HK-2 (cell line): ENCODE measurements at regions not wholly inside any gene's neighbourhood (a gene's known extent, or its start where the extent isn't known, plus 50 kb on each side); places are given as distances from the start of the nearest gene placed in this dataset.

ENCODE experiments used
- DNase-seq: peaks from one replicate; pipeline ENCODE4 v3.0.0-alpha.2; 2018; ENCODE audit not compliant: unreplicated experiment

DNA sequence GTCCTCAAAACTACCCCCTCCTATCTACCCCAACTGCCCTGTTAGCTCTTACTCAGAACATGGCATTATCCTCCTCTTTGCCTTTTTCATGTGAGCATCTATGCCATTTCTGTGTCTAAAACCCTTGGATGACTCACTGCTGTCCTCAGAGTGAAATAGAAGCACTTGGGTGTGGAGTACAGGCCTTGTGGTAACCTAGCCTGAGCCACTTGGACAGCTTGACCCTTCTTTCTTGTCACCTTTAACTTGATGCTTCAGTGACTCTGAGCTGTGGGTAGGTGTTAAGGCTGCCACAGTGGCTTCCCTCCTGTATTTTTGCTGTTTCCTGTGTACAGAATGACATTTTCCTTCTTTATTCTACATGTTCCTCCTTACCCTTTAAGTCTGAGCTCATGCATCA, 391.4 kb downstream of the SH3GL2 start:
- no peak for DNase-seq

DNA sequence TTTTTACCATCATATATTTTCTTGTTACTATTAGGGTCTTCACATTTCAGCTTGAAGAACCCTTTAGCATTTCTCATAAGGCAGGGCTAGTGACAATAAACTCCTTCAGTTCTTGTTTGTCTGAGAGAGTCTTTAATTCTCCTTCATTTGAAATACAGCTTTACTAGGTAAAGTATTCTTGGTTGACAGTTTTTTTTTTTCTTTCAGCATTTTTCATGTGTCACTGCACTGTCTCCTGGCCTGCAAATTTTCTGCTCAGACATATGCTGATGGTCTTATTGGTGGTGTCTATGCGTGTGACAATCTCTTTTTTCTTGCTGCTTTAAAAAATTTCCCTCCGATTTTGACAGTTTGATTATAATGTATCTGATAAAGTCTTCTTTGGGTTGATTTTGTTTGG, 399.9 kb downstream of the SH3GL2 start:
- DNase-seq: no peak

DNA sequence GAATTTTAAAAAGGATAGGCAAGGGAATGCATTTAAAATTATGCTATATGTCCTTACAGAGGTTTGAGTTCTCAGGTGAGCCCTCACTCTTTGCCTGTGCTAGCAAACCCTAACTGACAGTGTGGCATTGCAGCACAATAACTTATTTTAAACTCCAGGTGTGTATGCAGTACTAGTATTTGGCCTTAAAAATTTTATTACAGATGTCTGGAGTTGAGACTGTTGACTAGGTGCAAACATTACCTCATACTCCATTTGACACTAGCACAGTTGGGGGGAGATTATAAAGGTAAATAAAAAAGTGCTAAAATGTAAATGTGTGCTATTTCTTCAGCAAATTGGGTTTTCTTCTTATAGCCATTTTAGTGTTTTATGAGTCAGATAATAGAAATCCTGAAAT, 407.7 kb downstream of the SH3GL2 start:
- DNase-seq: no peak

DNA sequence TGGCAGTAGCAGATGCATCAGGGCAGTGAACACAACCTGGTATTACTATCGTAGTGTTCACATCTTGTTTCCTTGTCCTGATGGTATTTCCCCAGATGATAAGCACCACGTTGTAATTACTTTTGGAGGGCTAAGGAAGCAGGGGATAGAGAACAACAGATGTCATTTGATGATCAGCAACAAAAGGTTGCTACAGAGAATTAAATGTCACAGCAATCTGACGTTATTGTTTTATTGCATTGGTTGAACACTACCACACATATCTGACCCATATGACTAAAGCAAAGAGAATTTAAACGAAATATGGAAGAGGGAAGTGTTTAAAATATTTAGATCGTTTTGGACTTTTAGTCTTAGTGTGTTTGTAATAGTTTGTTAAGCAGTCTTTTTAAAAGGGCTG, 408.3 kb downstream of the SH3GL2 start:
- no peak for DNase-seq

DNA sequence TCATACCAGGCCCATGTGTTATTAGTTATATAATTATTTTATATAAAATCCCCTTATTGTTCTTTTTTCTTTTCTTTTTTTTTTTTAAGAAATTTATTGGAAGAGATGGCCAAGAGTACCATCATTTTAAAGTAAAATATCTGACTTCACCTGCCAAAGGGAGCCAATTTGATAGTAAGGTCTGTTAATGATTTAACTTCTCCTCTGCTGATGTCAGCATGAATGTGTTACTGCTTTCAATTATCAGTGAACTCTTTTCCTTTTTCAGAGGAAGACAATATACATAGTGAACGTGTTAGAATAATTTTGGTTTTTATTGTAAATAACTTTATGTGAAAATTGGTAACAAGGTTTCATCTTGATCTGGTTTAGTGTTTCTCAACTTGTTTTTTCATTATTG, 409.6 kb downstream of the SH3GL2 start:
- no peak for DNase-seq

DNA sequence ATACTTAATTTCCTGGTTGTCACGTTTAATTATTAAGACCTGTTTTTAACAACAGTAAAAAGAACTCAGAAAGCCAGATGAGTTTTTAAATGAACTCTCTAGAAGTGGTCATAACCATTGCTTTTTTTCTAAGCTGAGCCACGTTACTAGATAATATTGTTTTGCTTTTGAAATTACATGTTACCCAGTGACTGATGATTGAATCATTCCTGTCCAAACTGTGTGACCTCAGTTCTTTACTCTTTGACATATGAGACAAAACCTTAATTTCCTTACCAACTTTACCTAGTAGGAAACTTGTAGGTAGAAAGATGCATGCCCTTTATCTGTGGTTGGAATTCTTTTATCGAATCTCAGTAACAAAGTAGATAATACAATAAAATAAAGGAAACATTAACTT, 411.7 kb downstream of the SH3GL2 start:
- no peak for DNase-seq

DNA sequence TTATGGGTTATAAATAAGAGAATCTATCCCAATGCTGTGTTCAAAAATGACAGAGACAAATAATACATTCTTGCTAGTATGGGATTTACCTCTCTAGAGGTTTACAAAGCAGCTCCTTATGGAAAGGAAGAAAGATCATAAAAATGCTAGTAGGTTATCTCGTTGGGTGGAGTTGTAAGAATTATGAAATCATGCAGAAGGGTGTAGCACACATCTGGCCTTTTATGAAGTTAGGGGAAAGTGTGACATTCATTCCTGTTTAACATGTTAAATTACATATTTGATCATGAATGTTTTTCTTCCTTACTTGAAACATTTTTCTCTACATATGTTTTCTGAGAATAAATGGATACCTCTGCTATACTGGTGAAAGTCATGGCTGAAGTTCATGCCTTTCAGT, 414.2 kb downstream of the SH3GL2 start:
- DNase-seq: no peak

DNA sequence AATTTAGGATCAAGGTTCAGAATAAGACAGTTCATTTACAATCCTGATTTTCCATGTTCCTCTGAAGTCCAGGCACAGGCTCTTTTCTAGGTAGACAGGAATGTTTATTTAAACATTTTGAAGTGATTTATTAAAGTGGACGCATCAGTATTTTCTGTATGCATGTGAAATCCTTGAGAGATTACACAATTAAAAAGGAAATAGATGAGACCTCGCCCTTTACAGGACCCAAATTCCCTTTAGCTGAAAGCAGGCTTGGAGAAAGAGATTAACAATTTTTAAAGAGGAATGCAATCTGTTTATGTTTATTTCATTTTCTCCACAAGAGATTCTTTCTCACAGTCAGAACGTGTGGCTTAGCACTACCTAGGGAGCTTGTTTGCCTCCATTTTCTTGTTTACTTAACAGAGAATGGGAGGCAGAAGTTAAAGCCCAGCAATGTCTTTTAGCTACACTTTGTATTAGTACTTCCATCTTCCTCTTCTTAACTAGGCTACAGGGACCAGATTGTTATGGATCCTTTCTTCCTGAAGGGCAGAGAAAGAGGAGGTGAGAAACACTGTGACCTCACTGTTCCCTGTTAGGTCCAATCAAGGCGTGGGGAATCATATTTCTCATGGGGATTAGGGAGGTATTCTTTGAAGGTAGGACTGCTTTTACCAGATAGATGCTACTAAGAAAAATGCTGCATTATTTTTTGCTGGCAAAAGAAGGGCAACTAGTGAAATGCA, 416.0 kb downstream of the SH3GL2 start:
- no peak for DNase-seq

DNA sequence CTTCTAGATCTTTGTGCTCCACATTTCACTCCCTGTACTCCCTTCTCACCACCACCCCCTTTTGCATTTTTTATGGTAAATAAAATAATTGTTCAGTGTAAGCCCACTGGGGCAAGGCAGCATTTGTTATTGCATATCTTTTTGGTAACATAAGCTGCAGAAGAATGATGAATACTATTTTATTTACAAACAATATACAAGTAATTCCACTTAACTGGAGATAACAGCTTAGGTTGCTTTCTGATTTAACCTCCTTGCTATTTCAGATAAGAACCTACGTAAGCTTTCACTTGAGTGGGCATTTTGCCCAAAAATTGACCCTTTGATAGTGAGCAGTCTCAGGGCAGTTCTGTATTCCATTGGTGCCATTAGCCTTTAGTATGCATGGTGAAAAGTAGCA, 417.9 kb downstream of the SH3GL2 start:
- no peak for DNase-seq

DNA sequence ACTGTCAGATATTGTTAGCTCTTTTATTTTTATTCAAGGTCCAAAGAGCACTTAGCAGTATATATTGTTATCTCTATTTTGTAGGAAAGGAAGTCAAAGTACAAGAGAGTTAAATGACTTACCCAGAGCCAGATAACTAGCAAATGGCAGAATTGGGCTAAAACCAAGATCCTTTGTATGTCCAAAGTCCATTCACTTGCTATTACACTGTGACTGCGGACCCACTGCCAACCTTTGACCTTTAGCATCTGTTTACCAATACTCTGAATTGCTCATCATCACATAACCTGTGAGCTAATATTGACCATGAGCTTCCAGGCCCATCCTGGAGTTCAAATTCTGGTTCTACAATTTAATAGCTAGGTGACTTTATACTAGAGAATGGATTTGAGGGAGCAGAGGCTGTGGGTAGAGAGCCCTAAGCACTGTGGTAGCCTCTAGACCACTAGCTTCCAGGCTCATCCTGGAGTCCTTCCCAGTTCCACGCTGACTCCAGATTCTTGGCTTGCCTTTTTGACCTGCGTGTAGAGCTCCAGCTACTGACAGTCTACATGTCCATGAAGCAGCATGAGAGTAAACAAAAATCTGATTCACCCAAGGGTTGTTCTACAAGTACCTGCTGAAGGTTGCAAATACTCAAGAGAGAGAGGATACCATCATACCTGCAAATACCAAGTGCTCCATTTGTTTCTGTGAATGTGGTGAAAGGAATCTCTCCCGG, 424.0 kb downstream of the SH3GL2 start:
- no peak for DNase-seq

DNA sequence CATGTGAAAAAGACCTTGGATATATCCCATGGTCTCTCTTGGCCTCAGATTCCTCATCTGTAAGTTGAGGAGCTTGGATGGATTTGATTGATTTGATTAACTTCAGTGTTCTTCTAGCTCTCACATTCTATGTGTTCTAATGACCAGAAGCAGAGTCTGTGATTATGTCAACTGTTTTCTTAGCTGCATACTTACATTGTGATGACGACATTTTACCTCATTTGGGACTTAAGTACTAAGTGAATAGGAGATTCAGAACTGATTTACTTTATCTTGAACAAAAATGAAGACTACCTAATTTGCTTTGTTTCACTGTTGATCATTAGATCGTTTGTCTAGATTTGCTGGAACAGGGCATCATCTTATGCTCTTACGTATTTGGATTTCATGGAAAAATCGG, 427.7 kb downstream of the SH3GL2 start:
- no peak for DNase-seq

DNA sequence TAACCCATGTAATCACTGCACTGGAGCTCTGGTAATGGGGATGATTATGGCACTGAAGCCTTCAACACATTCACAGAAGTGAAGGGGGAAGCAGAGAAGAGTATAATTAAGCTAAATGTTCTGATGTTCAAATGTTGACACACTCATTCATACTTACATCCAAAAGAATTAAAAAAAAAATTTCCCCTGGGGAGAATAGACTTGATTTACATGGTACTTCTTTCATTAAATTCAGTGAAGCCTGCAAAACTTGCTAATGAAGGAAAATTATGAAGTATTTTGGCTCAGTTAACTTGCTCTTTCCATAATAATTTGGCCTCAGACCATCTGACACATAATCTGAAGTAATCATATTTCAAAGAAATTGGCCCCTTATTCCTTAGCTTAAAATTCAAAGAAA, 428.8 kb downstream of the SH3GL2 start:
- DNase-seq: no peak

DNA sequence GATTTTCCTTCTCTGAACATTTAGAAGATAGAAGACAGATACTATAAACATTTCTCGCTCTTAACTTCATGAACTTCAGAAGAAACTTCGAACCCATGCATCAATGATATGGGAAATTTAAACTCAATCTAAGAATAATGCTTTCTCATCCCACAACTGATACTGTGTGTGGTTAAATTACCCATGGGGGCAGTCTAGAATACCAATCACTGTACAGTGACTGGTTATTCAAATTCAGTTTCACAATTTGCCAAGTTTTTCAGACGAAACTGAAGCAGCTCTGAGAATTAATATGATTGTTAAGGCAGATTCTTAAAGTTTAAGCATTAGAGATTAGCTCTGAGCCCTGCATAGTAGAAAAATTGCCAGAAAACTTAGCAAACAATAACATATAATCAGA, 431.0 kb downstream of the SH3GL2 start:
- DNase-seq: no peak

DNA sequence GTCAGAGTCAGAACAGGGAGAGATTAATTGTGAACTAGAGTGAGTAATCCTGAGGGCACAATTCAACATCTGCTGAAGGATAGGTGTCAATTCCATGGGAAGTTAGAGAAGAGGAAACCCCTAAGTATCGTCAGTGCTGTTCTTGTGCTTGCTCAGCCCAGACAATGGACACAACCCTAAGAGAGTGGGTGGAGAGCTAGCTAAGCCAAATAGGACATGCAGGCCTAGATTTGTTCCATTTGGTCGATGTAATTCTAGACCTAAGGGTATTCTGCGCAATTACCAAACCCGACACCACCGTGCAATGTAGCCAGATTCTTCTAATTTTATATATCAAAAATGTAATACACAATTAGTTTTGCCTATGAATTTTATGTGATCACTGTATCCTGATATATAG, 431.6 kb downstream of the SH3GL2 start:
- no peak for DNase-seq

DNA sequence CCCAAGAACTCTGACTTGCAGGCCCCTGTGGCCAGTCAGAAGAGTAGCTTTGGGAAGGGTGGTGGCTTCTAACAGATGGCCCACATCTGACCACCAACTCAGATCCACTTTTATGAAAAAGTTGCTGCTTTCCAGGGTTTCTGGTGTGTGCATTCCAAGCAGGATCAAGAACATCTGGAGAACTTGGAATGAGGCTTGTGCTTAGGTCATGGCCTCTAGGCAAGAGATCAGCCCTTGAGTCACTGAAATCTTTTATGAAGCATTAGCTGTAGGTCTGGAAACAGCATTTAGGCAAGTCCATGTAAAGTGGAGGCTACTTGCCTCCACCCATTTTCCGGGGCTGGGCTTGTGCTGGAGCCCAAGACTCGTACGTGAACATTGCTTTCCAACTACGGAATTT, 433.3 kb downstream of the SH3GL2 start:
- DNase-seq: no peak

DNA sequence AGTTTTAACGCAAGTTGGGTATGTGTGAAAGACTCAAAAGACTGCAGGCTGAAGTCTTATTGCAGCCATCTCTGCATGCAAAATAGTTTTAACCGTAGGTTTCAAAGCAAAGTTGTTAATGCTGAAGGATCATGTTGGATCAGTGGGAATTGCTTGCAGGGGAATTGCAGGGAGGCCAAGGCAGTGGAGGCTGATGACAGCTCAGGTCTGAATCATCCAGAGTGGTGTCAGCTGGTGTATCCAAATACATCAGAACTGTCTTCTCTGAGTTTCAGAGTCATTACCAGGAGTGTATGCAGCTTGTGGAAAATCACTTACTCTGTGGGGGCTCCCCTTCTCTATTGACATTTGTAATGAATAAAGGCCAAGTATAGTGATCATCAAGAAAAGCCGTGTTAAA, 435.7 kb downstream of the SH3GL2 start:
- no peak for DNase-seq

DNA sequence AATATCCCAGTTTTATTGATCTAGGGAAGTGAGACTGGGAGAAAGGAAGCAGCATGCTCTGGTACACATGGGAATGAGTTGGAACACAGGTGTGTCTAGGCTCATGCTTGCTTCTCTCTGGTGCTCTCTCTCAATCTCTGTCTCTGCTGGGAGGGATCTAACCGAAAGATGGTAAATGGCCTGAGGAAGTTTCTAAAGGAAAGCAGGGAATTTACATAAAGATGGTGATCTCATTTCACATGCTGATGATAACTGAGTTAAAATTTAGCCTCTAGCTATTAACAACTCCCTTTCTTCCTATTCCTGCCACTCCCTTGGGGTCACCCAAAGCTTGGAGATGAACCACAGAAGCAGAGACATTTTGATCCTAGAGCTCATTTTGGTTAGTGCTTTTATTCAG, 436.2 kb downstream of the SH3GL2 start:
- no peak for DNase-seq

DNA sequence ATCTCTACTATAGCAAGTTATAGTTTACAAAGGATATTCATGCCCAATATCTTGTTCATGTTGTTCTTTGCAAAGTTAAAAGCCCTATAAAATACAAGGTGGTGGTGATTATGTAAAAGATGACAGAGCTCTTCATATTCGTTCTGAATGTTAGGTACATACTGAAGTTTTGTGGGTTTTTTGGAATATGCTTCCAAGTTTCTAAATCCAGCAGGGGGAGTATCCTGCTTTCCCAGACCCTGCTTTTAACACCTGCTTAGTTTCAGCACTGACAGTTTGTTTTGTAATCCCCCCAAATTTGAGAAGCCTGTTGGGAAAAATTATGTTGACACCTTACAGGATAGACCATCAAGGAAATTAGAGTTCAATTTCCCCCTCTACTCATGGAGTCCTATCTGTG, 438.3 kb downstream of the SH3GL2 start:
- no peak for DNase-seq

DNA sequence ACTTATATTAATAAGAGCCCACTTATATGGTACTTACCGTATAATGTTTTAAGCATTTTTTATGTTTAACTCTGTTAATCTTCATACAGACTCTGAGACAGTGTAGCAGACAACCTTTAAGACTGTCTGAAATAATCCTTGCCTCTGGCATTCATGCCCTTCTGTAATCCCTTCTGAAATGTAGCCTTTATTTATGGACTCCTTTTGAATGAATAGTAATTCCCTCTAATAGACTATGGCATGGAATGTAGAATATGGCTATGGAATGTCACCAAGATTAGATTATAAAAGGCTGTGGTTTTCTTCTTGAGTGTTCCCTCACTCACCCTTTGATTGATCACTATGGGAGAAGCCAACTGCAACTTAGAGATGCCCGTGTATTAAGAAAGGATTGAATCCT, 439.4 kb downstream of the SH3GL2 start:
- no peak for DNase-seq

DNA sequence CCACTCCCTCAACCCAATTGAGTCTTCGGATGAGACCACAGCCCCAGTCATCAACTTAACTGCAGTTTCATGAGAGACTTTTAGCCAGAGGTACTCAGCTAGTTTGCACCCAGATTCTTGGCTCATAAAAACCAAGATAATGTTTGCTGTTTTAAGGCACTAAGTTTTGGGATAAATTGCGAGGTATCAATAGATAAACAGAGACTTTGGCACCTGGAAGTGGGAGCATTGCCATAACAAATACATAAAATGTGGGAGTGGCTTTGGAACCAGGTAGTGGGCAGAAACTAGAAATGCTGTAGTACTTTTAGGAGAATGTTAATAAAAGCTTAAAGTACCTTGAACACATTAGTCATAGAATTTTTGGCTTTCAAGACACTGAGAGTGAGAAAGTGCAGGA, 439.8 kb downstream of the SH3GL2 start:
- no peak for DNase-seq

DNA sequence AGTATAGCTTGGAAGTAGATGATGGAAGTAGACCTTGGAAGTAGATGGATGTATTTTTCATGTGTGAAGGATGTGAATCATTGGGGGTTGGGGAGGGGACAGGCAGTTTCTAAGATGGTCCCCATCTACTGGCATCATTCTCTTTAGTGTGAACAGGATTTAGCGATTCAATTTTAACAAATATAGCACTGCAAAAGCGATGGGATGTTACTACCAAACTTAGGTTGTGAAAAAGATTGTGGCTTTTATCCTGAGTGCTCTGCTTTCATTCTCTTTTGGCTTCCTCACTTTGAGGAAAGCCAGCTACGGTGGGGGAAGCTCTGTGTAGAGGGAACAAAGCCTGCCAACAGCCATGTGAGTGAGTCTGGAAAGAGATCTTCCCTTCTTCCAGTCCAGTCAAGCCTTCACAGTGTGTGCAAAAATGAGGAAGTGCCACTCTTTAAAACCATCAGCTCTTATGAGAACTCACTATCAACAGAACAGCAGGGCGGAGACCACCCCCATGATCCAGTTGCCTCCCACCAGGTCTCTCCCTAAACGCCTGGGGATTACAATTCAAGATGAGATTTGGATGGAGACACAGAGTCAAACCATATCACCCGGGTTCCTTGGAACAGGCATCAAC, 441.4 kb downstream of the SH3GL2 start:
- DNase-seq: no peak

DNA sequence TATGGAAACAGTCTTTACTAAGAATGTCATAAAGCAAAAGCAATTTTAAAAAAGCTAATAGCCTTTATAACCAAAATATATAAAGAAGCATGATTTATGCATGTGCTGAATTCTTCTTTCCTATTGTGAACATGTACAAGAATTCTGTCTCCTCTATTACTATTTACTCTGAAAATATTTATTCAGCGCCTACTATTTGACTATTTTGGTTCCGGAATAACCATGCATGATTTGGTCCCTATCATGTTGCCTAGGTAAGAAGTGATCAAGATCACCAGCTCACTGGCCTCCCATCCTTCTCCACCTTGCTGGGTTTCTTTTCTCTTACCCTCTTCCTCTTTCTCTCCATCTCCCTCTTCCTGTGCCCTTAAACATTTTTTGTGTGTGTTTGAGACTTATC, 443.8 kb downstream of the SH3GL2 start:
- DNase-seq: no peak

DNA sequence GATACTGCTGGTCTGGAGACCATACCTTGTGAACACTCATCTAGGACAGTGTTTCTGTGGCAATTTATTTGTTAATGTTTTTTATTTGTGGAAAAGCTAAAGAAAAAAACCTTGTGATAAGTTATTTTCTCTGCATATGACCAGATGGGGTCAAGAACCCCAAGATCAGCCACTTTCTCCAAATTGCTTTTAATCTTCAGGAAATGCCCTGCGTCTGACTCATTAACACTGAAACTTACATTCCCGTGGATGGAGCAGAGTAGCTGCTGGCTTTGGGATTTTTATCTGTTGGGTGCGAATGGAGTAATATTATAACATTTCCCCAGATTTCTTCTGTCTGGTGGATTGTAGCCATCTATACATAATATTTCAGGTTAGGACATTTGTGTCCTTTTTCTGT, 444.5 kb downstream of the SH3GL2 start:
- no peak for DNase-seq
